ENCODE measurements at regions not wholly inside any gene's neighbourhood (a gene's known extent, or its start where the extent isn't known, plus 50 kb on each side); places are given as distances from the start of the nearest gene placed in this dataset.

DNA sequence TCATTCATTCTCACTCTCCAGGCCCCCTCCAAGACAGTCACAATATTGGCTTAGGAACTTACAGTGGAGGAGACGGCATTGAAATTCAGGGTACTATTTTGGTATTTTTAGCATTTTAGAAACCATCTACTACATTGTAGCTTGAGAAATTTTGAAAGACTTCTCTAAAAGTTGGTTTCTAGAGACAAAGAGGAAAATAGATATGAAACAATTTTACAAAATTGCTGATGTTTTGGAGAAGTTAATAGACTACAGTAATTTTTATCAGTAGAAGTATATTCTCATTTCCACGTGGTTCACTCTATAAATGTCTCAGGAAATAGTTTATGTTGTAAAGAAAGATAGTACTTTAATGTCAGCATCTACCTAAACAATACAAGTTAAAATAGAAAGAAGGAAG, 63.2 kb upstream of the ZSWIM6 start:
- no peak for TF ChIP-seq EZH2 (IDR thresholded peaks at IDR 0.05; ENCODE audit: low read length, missing control alignments)
- TF ChIP-seq, protein P1, sequence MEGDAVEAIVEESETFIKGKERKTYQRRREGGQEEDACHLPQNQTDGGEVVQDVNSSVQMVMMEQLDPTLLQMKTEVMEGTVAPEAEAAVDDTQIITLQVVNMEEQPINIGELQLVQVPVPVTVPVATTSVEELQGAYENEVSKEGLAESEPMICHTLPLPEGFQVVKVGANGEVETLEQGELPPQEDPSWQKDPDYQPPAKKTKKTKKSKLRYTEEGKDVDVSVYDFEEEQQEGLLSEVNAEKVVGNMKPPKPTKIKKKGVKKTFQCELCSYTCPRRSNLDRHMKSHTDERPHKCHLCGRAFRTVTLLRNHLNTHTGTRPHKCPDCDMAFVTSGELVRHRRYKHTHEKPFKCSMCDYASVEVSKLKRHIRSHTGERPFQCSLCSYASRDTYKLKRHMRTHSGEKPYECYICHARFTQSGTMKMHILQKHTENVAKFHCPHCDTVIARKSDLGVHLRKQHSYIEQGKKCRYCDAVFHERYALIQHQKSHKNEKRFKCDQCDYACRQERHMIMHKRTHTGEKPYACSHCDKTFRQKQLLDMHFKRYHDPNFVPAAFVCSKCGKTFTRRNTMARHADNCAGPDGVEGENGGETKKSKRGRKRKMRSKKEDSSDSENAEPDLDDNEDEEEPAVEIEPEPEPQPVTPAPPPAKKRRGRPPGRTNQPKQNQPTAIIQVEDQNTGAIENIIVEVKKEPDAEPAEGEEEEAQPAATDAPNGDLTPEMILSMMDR (conservative IDR thresholded peaks at IDR 0.05 in 1 of 2, IDR thresholded peaks at IDR 0.05 in 1 of 2; ENCODE audit: low read depth in 1 of 2, low read length in 2 of 2) = no peak
